Adrenal gland (tissue), 9 donors: ENCODE measurements at regions not wholly inside any gene's neighbourhood (a gene's known extent, or its start where the extent isn't known, plus 50 kb on each side); places are given as distances from the start of the nearest gene placed in this dataset.
A peak's percentile ranks its signal among the peaks of the same experiment; 100 is the strongest.

Experiments
- DNase-seq, 7 donors: peaks; one replicate each; pipeline ENCODE4 v3.0.0-alpha.2; 2019 to 2020
- H3K27ac ChIP-seq, 5 donors: fragments of 200-600 bp; sonication (generic) in 4 of 5; 1 replicate in 3 of 5; 2 replicates in 2 of 5; pipeline versions ENCODE4 v1.5.1 to v1.8.0; 2016 to 2020; ENCODE audit warnings: mild to moderate bottlenecking in 1 of 5
- H3K27me3 ChIP-seq: fragments of 200-600 bp; 2 replicates; pipeline ENCODE4 v1.8.0; 2021
- H3K36me3 ChIP-seq, 2 donors: fragments of 200-600 bp; replicated peaks in 1 of 2; 1 replicate in 1 of 2; 2 replicates in 1 of 2; pipeline versions ENCODE4 v1.5.1 to v1.8.0; 2018 to 2022
- H3K4me1 ChIP-seq, 2 donors: fragments of 200-600 bp; replicated peaks in 1 of 2; 1 replicate in 1 of 2; 2 replicates in 1 of 2; pipeline versions ENCODE4 v1.5.1 to v1.8.0; 2018 to 2021
- H3K4me3 ChIP-seq, 4 donors: fragments of 200-600 bp; sonication (generic) in 3 of 4; one replicate each; pipeline ENCODE4 v1.5.1; 2016 to 2018
- H3K9me3 ChIP-seq, 3 donors: fragments of 200-600 bp; sonication (generic) in 1 of 3; replicated peaks in 1 of 3; 1 replicate in 2 of 3; 2 replicates in 1 of 3; pipeline versions ENCODE4 v1.5.1 to v1.8.0; 2016 to 2021
- POLR2A ChIP-seq, 2 donors: fragments of 450-650 bp; IDR thresholded peaks; one replicate each; pipeline ENCODE4 v1.6.1; 2017; ENCODE audit warnings: antibody characterized with exemption in 2 of 2, mild to moderate bottlenecking in 2 of 2, moderate library complexity in 1 of 2
- WGBS, 4 donors: extraction: QIAGEN DNeasy Blood & Tissue Kit in 2 of 4; methylation state at CpG; one replicate each; pipeline versions ENCODE4 v1.1.5 to v1.1.7; 2013 to 2017; 5-methylcytosine and 5-hydroxymethylcytosine counted together
- intact Hi-C, 2 donors: fragments of 100-400 bp; cut with DNase I; formaldehyde crosslinking; loops; one replicate each; pipeline versions ENCODE4 v1.14.1 to v1.15.0; 2022 to 2023
- TF ChIP-seq, protein P1 (sequence below), 6 experiments: fragments of 450-650 bp in 4 of 6; fragments of 200-600 bp in 2 of 6; sonication (generic) in 1 of 6; IDR thresholded peaks; 1 replicate in 5 of 6; 2 replicates in 1 of 6; pipeline versions ENCODE4 v1.5.1 to v1.8.0; 2016 to 2021; ENCODE audit warnings: antibody characterized with exemption in 6 of 6, mild to moderate bottlenecking in 2 of 6, moderate library complexity in 1 of 6
- donor health status: healthy with polysubstance abuse.
- donor health status: Bipolar disorder and iron deficiency.
- donor health status: DM: yes; HTN: yes; CAD: no.
- donor health status: DM: no; HTN: no; CAD: no.
- donor health status: DM: no; HTN: no; CAD: no.

DNA sequence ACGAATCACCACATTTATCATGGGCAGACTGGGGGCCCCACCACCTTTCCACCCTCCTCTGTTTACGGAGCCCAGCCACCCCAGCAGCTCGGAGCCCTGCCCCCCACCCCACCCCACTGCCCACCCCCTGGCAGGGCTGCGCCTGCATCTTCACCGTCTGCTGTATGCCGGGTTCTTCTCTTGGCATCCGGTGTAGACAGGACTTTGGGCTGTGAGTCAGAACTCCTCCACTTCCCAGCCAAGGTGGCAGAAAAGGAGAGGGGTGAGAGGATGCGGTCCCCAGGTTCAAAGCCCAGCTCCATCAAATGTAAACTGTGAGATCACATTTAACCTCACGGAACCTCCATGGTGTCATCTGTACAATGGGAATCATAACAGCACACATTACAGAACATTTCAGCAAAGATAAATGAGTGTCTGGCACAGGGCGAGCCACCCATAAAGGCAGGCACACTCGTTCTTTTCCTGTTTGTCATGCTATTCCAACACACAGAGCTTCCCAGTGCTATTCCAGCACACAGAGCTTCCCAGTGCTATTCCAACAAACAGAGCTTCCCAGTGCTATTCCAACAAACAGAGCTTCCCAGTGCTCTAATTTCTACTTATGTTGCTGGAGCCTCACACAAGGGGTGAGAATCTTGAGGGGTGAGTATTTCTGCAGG lies 292.7 kb upstream of the RTL1 start:
- 81 to 93% (median 84%) methylated on average over 9 to 11 of the region's 11 CpGs for WGBS, 4 donors
- H3K4me3 ChIP-seq, result no peak overlapping the region
- no peak for TF ChIP-seq POLR2A (IDR thresholded peaks at IDR 0.05)
- TF ChIP-seq, protein P1, sequence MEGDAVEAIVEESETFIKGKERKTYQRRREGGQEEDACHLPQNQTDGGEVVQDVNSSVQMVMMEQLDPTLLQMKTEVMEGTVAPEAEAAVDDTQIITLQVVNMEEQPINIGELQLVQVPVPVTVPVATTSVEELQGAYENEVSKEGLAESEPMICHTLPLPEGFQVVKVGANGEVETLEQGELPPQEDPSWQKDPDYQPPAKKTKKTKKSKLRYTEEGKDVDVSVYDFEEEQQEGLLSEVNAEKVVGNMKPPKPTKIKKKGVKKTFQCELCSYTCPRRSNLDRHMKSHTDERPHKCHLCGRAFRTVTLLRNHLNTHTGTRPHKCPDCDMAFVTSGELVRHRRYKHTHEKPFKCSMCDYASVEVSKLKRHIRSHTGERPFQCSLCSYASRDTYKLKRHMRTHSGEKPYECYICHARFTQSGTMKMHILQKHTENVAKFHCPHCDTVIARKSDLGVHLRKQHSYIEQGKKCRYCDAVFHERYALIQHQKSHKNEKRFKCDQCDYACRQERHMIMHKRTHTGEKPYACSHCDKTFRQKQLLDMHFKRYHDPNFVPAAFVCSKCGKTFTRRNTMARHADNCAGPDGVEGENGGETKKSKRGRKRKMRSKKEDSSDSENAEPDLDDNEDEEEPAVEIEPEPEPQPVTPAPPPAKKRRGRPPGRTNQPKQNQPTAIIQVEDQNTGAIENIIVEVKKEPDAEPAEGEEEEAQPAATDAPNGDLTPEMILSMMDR (IDR thresholded peaks at IDR 0.05), result no peak
- no peak overlapping the region for H3K27ac ChIP-seq
- no peaks in the 10 kb centered on the region for H3K36me3 ChIP-seq
- peak in 2 of 7 donors; percentile 9 to 14 for DNase-seq
- H3K9me3 ChIP-seq, result no peaks in the 10 kb centered on the region
- H3K27me3 ChIP-seq, result no peaks in the 10 kb centered on the region
- no peaks in the 10 kb centered on the region for H3K4me1 ChIP-seq
- intact Hi-C loops, result no loop called here

DNA sequence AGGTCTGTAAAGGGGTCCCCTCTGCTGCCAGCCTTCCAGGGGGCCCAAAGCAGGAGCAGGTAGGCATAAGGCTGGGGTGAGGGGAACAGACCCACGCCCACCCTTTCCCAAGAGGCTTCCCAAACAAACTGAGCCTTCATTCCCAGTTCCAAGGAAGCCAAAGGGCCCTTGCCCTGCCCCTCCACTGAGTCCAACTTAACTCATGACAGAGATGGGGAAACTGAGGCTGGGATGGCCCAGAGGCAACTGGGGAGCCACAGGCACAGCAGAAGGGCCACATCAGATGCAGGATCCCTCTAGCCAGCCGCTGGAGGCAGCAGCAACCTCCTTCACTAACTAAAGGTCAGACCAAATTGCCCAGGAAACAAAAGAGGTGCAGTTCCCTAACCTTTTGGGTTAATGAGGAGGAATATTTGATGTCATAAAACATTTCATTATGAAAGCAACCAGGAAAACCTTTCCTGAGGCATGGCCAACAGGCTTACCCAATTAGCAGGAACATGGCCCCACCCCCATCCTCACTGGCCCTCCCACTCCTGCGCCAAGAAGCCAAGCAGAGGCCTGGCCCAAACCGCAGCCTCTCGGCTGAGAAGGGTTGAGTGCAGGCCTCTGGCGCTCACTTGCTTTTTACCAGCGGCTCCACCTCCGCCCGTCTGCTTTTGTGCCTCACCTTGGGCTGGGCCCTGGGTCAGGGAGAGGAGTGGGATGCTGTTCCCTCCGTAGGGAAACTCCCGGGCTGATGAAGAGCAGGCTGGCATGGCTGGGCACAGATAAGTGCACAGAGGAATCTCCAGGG lies 293.5 kb upstream of the RTL1 start:
- 78 to 92% (median 87%) methylated on average over 9 to 11 of the region's 11 CpGs for WGBS, 4 donors
- Histone ChIP-seq H3K36me3 (no peaks in the 10 kb centered on the region), H3K27me3 (no peaks in the 10 kb centered on the region), H3K4me1 (no peaks in the 10 kb centered on the region), H3K9me3 (no peaks in the 10 kb centered on the region), H3K27ac (no peak overlapping the region), H3K4me3 (no peak overlapping the region)
- intact Hi-C loops, result no loop called here
- TF ChIP-seq, protein P1 (IDR thresholded peaks at IDR 0.05), result no peak
- no peak for TF ChIP-seq POLR2A (IDR thresholded peaks at IDR 0.05)
- peak in 2 of 7 donors; percentile 7 to 38 for DNase-seq

DNA sequence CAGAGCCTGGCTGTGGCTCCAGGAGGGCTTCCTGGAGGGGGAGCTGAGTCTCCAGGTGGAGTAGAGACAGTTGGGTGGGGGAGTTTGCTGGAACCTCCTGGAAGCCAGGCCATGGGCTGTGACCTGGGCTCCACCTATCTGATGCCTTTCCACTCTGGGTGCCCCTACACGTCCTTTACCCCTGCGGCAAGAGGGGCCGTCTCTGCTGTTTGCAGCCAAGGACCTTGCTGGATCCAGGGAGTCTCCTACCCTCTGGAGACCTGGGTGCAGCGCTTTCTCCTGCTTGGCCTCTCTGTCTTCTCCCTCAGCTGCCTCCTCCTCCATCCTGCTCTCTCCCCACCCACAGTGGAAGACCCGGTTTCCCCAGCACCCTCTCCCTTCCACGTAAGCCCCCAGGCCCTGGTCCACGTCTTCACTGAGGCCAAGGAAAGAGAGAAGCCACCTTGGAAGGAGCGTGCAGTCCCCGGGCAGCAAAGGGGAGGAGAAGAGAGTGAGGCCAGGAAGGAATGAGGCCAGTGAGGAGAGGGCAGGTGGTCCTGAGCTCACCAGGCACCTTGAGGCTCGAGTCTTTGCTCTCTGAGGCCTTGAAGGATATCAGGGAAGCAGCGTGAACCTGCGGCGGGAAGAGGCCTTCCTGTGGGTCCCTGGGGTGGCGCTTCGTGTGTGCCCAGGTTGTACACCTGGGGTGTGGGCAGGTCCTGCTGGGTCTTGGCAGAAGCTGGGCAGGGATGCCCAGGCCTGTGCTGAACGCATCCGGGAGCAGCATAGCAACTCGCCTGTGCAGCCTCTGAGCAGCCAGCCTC lies 294.3 kb upstream of the RTL1 start:
- intact Hi-C loops, result no loop called here
- Histone ChIP-seq H3K4me3 (no peak overlapping the region), H3K27ac (no peak overlapping the region), H3K27me3 (no peaks in the 10 kb centered on the region), H3K9me3 (no peaks in the 10 kb centered on the region), H3K4me1 (no peaks in the 10 kb centered on the region), H3K36me3 (no peaks in the 10 kb centered on the region)
- TF ChIP-seq, protein P1 (IDR thresholded peaks at IDR 0.05), result no peak
- no peak for TF ChIP-seq POLR2A (IDR thresholded peaks at IDR 0.05)
- DNase-seq, result peak in 2 of 7 donors; percentile 8 to 11
- WGBS, 4 donors, result 77 to 92% (median 85%) methylated on average over 7 to 18 of the region's 18 CpGs
